Adipocyte (in vitro differentiated cells): ENCODE measurements at regions not wholly inside any gene's neighbourhood (a gene's known extent, or its start where the extent isn't known, plus 50 kb on each side); places are given as distances from the start of the nearest gene placed in this dataset.

ENCODE experiments used
- DNase-seq: peaks from one replicate; pipeline ENCODE4 v3.0.0-alpha.2; 2015; ENCODE audit warnings: low read depth
- H3K27me3 ChIP-seq: replicated peaks from 2 replicates; pipeline ENCODE4 v1.7.0; 2013; ENCODE audit warnings: mild to moderate bottlenecking, low read length, moderate library complexity; ENCODE audit not compliant: control insufficient read depth, insufficient read depth
- H3K36me3 ChIP-seq: 2 replicates; pipeline ENCODE4 v1.7.0; 2013; ENCODE audit warnings: low read length, mild to moderate bottlenecking, moderate library complexity; ENCODE audit not compliant: control insufficient read depth, insufficient read depth, severe bottlenecking
- H3K4me1 ChIP-seq: 2 replicates; pipeline ENCODE4 v1.7.0; 2013; ENCODE audit warnings: mild to moderate bottlenecking, low read length, moderate library complexity; ENCODE audit not compliant: control insufficient read depth, insufficient read depth
- H3K4me3 ChIP-seq: 2 replicates; pipeline ENCODE4 v1.7.0; 2013; ENCODE audit warnings: mild to moderate bottlenecking, low read length, moderate library complexity
- H3K9ac ChIP-seq: 2 replicates; pipeline ENCODE4 v1.7.0; 2013; ENCODE audit warnings: mild to moderate bottlenecking, low read length, moderate library complexity
- H3K9me3 ChIP-seq: 2 replicates; pipeline ENCODE4 v1.7.0; 2013; ENCODE audit warnings: mild to moderate bottlenecking, low read length, moderate library complexity; ENCODE audit not compliant: control insufficient read depth

- H3K36me3 ChIP-seq, result no peaks in the 10 kb centered on the region
- no peak overlapping the region for H3K4me3 ChIP-seq
- H3K27me3 ChIP-seq, result peaks cover 31% of the 10 kb centered on the region
- H3K9me3 ChIP-seq, result no peaks in the 10 kb centered on the region
- no peak overlapping the region for H3K9ac ChIP-seq
- peaks cover 9% of the 10 kb centered on the region for H3K4me1 ChIP-seq
- peak; percentile 66 for DNase-seq
These were observed 196.5 kb downstream of the TFCP2L1 start for GRCh38 chr2:121088251-121089165.

GRCh38 chr2:121089166-121089510 is 195.9 kb downstream of the TFCP2L1 start:
- no peak for DNase-seq
- peaks cover 9% of the 10 kb centered on the region for H3K4me1 ChIP-seq
- no peak overlapping the region for H3K4me3 ChIP-seq
- no peaks in the 10 kb centered on the region for H3K36me3 ChIP-seq
- no peaks in the 10 kb centered on the region for H3K9me3 ChIP-seq
- no peak overlapping the region for H3K9ac ChIP-seq
- peaks cover 28% of the 10 kb centered on the region for H3K27me3 ChIP-seq

DNA sequence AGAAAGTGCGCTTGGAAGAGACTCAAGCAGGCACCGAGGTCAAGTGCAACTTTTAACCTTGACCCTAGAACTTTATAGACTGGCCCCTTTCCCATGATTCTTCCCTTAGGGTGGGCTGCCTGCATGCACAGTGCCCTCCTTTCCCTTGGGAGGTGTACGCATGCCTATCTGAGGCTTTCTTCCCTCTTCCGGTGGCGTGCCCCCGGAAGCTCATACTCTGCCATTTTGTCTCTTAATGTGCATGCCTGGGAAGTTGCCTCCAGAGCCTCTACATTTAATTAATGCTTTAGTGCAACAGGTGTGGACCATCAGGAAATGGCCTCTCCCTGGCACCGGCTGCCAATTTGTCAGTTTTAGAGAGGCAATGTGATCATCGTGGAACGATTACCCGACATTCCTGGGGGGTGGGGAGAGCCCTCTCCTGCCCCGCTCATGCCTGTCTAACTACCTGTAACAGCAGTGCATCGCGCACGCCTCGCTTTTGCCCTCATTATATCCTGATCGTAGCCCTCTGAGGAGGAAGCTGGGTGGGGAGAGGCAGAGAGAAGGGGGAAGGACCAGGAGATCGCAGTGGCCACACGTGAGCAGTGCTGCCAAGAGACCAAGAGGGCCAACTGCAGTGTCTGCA is 194.8 kb downstream of the TFCP2L1 start:
- H3K4me3 ChIP-seq, result no peak overlapping the region
- H3K36me3 ChIP-seq, result no peaks in the 10 kb centered on the region
- H3K9ac ChIP-seq, result no peak overlapping the region
- peaks cover 9% of the 10 kb centered on the region for H3K4me1 ChIP-seq
- DNase-seq, result no peak
- H3K27me3 ChIP-seq, result peaks cover 24% of the 10 kb centered on the region
- no peaks in the 10 kb centered on the region for H3K9me3 ChIP-seq

DNA sequence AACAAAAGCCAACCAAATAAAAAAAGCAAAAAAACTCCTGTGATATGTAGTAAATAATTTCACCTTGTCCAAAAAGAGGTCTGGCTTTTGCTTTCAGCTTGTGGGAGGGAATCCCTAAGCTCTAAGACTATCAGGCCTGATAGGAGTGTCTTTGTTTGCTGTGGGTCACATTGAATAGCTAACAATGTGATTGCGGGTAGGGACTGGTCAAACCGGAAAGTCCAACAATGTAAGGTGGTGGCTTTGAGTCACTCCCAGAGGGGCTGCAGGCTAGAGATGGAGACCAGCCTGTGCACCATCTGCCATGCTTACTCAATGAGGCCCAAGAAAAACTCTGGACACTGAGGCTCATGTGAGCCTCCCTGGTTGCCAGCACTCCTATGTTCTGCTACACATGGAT is 192.9 kb downstream of the TFCP2L1 start:
- Histone ChIP-seq H3K9me3 (no peaks in the 10 kb centered on the region), H3K9ac (no peak overlapping the region), H3K4me1 (peaks cover 9% of the 10 kb centered on the region), H3K36me3 (no peaks in the 10 kb centered on the region), H3K27me3 (peaks cover 7% of the 10 kb centered on the region), H3K4me3 (no peak overlapping the region)
- DNase-seq, result no peak

DNA sequence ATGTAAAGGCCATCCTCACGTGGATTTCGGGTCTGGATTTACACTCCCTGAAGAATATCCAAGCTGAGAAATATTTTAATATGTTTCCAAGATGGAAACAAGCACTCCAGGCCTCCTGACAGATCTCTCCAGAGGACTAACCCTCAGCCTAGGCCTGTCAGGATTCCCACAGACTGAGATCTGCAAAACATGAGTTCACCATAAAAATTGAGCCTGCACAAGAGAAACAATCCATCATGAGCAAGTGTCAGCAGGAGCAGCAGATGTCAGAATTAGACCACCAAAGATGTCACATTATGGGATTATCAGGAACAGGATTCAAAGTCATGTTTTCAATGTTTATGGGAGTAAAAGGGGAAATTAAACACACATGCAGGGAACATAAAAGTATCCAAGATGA is 191.3 kb downstream of the TFCP2L1 start:
- Histone ChIP-seq H3K9ac (no peak overlapping the region), H3K27me3 (peaks cover 16% of the 10 kb centered on the region), H3K4me1 (peaks cover 8% of the 10 kb centered on the region), H3K36me3 (no peaks in the 10 kb centered on the region), H3K4me3 (no peak overlapping the region), H3K9me3 (no peaks in the 10 kb centered on the region)
- DNase-seq, result no peak

- Histone ChIP-seq H3K9ac (no peak overlapping the region), H3K36me3 (no peaks in the 10 kb centered on the region), H3K9me3 (no peaks in the 10 kb centered on the region), H3K27me3 (peaks cover 21% of the 10 kb centered on the region), H3K4me1 (peaks cover 4% of the 10 kb centered on the region), H3K4me3 (no peak overlapping the region)
- DNase-seq, result peak; percentile 16
These were observed 190.9 kb downstream of the TFCP2L1 start for GRCh38 chr2:121094101-121094500.

DNA sequence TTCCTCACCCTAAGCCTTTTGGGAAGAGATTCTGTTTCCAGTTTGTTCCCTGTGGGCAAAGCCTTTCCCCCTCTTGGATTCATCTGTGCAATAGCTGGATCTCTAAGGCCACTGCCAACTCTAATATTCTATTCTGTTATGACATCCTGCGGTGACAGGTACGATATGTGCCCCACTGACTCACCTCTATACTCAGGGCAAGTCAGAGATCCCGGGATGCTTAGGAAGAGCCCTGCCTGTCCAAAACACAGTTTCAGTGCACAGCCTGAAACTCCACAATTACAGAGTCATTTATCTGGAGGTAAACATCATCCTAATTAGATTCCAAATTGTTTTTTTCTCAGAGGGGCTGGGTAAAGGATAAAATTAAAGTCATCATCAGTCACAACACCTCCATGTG is 190.2 kb downstream of the TFCP2L1 start:
- Histone ChIP-seq H3K27me3 (peaks cover 22% of the 10 kb centered on the region), H3K9ac (no peak overlapping the region), H3K36me3 (no peaks in the 10 kb centered on the region), H3K4me3 (no peak overlapping the region), H3K4me1 (peaks cover 2% of the 10 kb centered on the region), H3K9me3 (no peaks in the 10 kb centered on the region)
- no peak for DNase-seq

DNA sequence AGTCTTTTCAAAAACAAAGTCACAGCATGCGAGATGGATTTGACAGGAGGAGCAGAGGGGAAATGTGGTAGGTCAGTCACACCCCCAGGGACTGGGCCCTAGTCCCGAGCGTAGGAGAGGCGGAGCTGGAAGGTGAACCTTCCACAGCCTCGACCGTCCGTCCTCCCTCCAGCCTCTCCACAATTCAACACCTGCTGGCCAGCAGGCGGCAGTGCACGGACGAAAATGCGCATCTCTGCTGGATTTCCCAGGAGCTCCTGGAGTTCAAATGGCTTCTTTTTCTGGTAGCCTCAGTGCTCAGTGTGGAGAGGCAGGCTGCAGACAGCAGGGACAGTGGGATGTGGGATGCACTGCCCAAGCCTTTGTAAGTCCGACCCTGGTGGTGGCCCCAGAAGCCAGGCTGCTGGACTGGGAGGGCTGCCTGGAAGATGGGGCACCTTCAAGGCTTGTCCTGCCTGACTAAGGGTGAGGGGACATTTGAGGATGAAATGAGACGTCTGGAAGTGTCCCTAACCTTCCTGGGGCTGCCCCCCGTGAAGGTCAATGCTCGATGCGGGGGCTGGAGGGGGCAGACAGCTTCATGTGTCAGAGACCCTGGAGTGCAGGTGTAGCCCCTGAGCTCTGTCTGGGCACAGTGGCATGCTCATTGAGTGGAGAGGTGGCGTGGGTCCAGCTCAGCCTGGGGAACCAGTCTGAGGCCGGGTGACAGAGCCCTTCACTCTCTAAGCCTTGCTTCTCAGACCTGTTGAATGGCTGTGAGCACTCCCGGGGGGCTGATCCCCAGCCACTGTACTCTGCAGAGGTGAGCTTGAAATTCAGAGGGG is 189.5 kb downstream of the TFCP2L1 start:
- Histone ChIP-seq H3K9ac (no peak overlapping the region), H3K4me3 (no peak overlapping the region), H3K36me3 (no peaks in the 10 kb centered on the region), H3K9me3 (no peaks in the 10 kb centered on the region), H3K4me1 (peaks cover 6% of the 10 kb centered on the region), H3K27me3 (peaks cover 29% of the 10 kb centered on the region)
- DNase-seq, result peak; percentile 85

DNA sequence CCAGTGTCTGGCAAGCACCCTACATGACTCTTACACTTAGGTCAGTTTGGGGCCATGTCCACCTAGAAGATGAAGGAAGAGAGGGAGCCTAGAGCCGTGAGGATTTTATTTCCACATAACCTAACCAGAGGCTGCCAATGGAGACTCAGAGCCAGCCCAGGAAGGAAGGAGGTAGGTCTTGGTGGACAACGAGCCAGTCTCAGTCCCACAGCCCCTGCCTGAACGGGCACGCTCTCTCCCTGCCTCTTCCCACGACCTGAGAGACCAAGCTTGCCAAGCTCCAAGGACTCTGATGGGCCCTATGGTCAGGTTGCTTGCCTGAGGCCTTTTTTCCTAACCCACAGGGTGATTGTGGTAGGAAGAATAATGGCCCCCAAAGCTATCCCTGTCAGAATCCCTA is 188.4 kb downstream of the TFCP2L1 start:
- Histone ChIP-seq H3K36me3 (no peaks in the 10 kb centered on the region), H3K27me3 (peaks cover 40% of the 10 kb centered on the region), H3K9ac (no peak overlapping the region), H3K4me1 (peaks cover 6% of the 10 kb centered on the region), H3K9me3 (no peaks in the 10 kb centered on the region), H3K4me3 (no peak overlapping the region)
- no peak for DNase-seq

DNA sequence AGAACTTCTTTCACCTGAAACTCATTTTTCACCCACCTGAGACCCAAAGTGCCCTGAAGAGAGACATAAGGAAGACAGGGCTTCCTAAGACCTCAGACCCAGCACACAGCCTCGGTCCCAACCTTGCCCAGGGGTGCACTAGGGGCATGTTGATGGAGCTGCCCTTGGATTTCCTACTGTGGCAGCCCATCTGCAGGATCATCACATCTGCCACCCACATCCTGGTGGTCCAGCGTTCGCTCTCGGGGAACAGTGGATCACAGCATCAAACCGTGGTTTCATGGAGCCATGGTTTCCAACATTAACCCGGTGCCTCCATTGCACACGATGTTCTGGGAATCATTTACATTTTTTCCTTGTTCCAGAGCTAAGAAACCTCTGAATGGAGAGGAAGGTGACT is 186.4 kb downstream of the TFCP2L1 start:
- no peaks in the 10 kb centered on the region for H3K9me3 ChIP-seq
- peaks cover 59% of the 10 kb centered on the region for H3K27me3 ChIP-seq
- no peaks in the 10 kb centered on the region for H3K36me3 ChIP-seq
- no peak overlapping the region for H3K9ac ChIP-seq
- no peak overlapping the region for H3K4me3 ChIP-seq
- H3K4me1 ChIP-seq, result peaks cover 6% of the 10 kb centered on the region
- no peak for DNase-seq
